ENCODE measurements at regions not wholly inside any gene's neighbourhood (a gene's known extent, or its start where the extent isn't known, plus 50 kb on each side); places are given as distances from the start of the nearest gene placed in this dataset.

DNA sequence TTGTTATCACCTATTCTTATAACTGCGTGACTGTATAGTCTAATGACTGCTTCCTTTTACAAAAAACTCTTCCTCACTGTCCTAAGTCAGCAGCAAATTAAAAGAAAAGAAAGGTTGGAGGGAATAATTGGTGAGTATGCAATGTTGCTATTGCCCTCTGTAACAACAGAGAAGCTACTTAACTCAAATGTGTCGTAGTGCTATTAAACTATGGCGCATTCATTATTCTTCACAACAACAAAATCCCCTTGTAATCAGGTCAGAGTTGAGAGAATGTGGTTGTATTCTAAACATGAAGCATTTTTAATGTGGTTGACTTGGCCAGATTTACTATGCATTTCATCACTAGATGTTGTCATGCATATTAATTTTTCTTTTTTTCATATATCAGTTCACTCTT lies 897.8 kb upstream of the PHF14 start:
- H3K27ac ChIP-seq: no peak overlapping the region
- intact Hi-C loops (cut with DNase I): no loop called here
- no peaks in the 10 kb centered on the region for H3K36me3 ChIP-seq
- no peak overlapping the region for H3K4me3 ChIP-seq
- H3K4me1 ChIP-seq: no peaks in the 10 kb centered on the region
- H3K9me3 ChIP-seq: peaks cover 0 to 7% of the 10 kb centered on the region in 2 donors
- DNase-seq (no peak), ATAC-seq (no peak)
- TF ChIP-seq, protein P1, sequence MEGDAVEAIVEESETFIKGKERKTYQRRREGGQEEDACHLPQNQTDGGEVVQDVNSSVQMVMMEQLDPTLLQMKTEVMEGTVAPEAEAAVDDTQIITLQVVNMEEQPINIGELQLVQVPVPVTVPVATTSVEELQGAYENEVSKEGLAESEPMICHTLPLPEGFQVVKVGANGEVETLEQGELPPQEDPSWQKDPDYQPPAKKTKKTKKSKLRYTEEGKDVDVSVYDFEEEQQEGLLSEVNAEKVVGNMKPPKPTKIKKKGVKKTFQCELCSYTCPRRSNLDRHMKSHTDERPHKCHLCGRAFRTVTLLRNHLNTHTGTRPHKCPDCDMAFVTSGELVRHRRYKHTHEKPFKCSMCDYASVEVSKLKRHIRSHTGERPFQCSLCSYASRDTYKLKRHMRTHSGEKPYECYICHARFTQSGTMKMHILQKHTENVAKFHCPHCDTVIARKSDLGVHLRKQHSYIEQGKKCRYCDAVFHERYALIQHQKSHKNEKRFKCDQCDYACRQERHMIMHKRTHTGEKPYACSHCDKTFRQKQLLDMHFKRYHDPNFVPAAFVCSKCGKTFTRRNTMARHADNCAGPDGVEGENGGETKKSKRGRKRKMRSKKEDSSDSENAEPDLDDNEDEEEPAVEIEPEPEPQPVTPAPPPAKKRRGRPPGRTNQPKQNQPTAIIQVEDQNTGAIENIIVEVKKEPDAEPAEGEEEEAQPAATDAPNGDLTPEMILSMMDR (IDR thresholded peaks at IDR 0.05): no peak
- H3K27me3 ChIP-seq: no peaks in the 10 kb centered on the region

DNA sequence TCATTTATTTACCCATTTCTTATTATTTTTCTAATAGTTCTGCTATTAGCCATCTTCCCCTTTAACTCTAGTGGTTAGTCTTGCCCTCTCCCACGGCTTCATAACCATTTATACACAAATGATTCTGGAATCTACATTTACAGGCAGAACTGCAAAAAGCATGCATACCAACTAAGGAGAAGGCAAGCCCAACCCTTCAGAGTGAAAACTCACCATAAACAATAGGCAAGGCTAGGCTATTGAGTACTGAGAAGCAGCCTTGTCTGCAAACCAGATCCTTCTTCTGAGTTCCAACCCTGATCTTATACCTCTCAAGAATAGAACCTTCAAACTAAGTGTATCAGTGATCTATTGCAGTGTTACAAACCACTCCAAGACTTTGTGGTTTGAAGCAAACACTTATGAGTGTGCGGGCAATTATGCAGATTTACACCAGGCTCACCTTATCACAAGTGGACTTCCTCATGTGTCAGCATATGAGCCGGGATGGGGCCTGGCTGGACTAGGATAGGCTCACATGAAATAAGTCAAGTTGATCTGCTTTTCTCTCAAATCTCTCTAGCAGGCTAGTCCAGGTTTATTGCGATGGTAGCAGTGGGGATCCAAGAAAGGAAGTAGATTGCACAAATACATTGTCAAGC lies 896.9 kb upstream of the PHF14 start:
- intact Hi-C loops (cut with DNase I): no loop called here
- Histone ChIP-seq H3K36me3 (no peaks in the 10 kb centered on the region), H3K4me1 (no peaks in the 10 kb centered on the region), H3K27me3 (no peaks in the 10 kb centered on the region), H3K27ac (no peak overlapping the region), H3K9me3 (peaks cover 0 to 7% of the 10 kb centered on the region in 2 donors), H3K4me3 (no peak overlapping the region)
- ATAC-seq (peak; percentile 91), DNase-seq (peak in 1 of 4 donors; percentile 42)
- TF ChIP-seq, protein P1 (IDR thresholded peaks at IDR 0.05): no peak

DNA sequence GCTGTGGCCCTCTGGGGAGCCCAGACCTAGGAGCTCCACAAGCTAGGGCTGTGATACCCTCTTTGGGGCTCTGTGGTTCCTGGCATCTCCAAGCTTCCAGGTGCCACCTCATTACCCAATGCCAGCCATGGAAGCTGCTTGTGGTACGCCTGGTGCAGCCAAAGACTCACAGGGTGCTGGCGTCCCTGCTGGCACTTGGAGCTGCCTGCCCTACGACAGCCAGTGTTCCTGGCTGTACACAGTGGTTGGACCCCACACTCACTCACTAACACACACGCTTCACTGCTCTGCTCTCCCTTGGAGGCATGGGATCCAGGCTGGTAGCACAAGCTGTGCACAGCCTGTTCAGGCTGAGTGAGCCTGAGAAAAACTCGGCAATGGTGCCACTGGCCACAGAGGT lies 894.1 kb upstream of the PHF14 start:
- DNase-seq: peak in 1 of 4 donors; percentile 32
- H3K27ac ChIP-seq: no peak overlapping the region
- no peak overlapping the region for H3K4me3 ChIP-seq
- H3K4me1 ChIP-seq: no peaks in the 10 kb centered on the region
- peaks cover 0 to 7% of the 10 kb centered on the region in 2 donors for H3K9me3 ChIP-seq
- TF ChIP-seq, protein P1 (IDR thresholded peaks at IDR 0.05): no peak
- no peaks in the 10 kb centered on the region for H3K36me3 ChIP-seq
- no peak for ATAC-seq
- intact Hi-C loops (cut with DNase I): no loop called here
- no peaks in the 10 kb centered on the region for H3K27me3 ChIP-seq

DNA sequence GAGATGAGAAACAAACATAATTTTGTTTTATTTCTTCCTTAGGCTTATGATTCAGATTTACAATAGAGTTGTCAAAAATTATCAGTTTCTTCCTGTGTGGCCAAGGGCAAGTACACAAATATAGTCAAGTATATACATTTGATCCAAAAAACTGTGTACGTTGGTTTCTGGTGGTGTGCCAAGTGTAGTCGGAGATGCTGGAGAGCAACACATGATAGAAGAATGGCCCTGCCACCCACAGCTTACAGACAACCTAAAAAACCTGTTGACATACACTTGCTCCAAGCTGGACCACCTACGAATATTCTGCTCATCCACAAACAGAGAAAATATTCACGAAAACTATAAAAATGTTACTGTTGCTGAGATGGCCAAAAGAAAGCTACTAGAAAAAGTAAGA lies 890.8 kb upstream of the PHF14 start:
- Histone ChIP-seq H3K9me3 (peaks cover 0 to 7% of the 10 kb centered on the region in 2 donors), H3K27ac (no peak overlapping the region), H3K4me1 (no peaks in the 10 kb centered on the region), H3K27me3 (no peaks in the 10 kb centered on the region), H3K36me3 (no peaks in the 10 kb centered on the region), H3K4me3 (no peak overlapping the region)
- TF ChIP-seq, protein P1 (IDR thresholded peaks at IDR 0.05): no peak
- no peak for ATAC-seq
- intact Hi-C loops (cut with DNase I): no loop called here
- no peak for DNase-seq

DNA sequence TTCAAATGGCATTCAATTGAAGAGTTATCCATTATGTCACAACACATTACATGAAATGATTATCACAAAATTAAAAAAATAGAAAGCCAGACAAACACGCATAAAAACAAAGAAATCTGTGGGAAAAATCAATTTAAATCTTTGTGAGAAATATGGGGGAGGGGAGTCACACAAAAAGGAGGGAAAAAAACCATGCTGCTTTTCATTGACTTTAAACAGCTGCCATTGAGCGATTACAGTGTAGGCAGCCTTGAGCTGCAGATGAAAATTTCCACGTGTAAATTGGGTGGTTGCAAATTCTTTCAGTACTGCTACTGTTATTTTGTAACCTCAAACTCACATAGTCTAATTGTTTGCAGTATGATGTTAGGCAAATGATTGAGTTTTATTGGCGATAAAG lies 889.9 kb upstream of the PHF14 start:
- Histone ChIP-seq H3K27ac (no peak overlapping the region), H3K27me3 (no peaks in the 10 kb centered on the region), H3K36me3 (no peaks in the 10 kb centered on the region), H3K9me3 (peaks cover 0 to 4% of the 10 kb centered on the region in 2 donors), H3K4me3 (no peak overlapping the region), H3K4me1 (no peaks in the 10 kb centered on the region)
- peak; percentile 47 for ATAC-seq
- no peak for DNase-seq
- intact Hi-C loops (cut with DNase I): no loop called here
- TF ChIP-seq, protein P1 (IDR thresholded peaks at IDR 0.05): no peak

All from left lung (tissue), 4 donors.